Stimulated activated CD4-positive, alpha-beta T cell treated with anti-CD3 and anti-CD28 coated beads, Interleukin-15, amount 100 ng/mL, for 24 hours (primary cell): ENCODE measurements at regions not wholly inside any gene's neighbourhood (a gene's known extent, or its start where the extent isn't known, plus 50 kb on each side); places are given as distances from the start of the nearest gene placed in this dataset.
"Not testable (repeated sequence)": the region's sequence is repeated elsewhere in the genome, so short reads cannot be mapped to it uniquely, and the experiment has no call there.

Experiments
- DNase-seq: peaks from one replicate; pipeline ENCODE4 v3.0.0-alpha.2; 2020

GRCh38 chr10:28393956-28394568, 91.2 kb upstream of the MPP7 start:
- peak; percentile 74 for DNase-seq

GRCh38 chr10:28396331-28396730, 93.5 kb upstream of the MPP7 start:
- no peak for DNase-seq

GRCh38 chr10:28397229-28397628, 94.4 kb upstream of the MPP7 start:
- no peak for DNase-seq

- DNase-seq, result no peak
These were observed 97.3 kb upstream of the MPP7 start for GRCh38 chr10:28400176-28400575.

GRCh38 chr10:28400681-28401080, 97.8 kb upstream of the MPP7 start:
- no peak for DNase-seq

- DNase-seq, result not testable (repeated sequence)
These were observed 99.8 kb upstream of the MPP7 start for GRCh38 chr10:28402611-28403073.

GRCh38 chr10:28403090-28403489, 100.2 kb upstream of the MPP7 start:
- no peak for DNase-seq

- DNase-seq, result no peak
These were observed 105.4 kb upstream of the MPP7 start for GRCh38 chr10:28408237-28408777.

GRCh38 chr10:28410420-28411135, 107.7 kb upstream of the MPP7 start:
- no peak for DNase-seq

- DNase-seq, result no peak
These were observed 108.2 kb upstream of the MPP7 start for GRCh38 chr10:28411136-28411460.

- peak; percentile 41 for DNase-seq
These were observed 108.8 kb upstream of the MPP7 start for GRCh38 chr10:28411648-28412047.

GRCh38 chr10:28418069-28418468, 114.8 kb upstream of the WAC start:
- no peak for DNase-seq

GRCh38 chr10:28425422-28425821, 107.5 kb upstream of the WAC start:
- DNase-seq, result no peak

GRCh38 chr10:28426392-28427159, 106.3 kb upstream of the WAC start:
- DNase-seq, result no peak

GRCh38 chr10:28427376-28427775, 105.5 kb upstream of the WAC start:
- no peak for DNase-seq

GRCh38 chr10:28429045-28429444, 103.9 kb upstream of the WAC start:
- DNase-seq, result no peak

- no peak for DNase-seq
These were observed 103.2 kb upstream of the WAC start for GRCh38 chr10:28429573-28430216.

GRCh38 chr10:28431139-28431538, 101.8 kb upstream of the WAC start:
- DNase-seq, result no peak

GRCh38 chr10:28432210-28432676, 100.7 kb upstream of the WAC start:
- DNase-seq, result peak; percentile 22

GRCh38 chr10:28434063-28434462, 98.9 kb upstream of the WAC start:
- DNase-seq, result no peak

GRCh38 chr10:28442403-28442802, 90.5 kb upstream of the WAC start:
- no peak for DNase-seq

- no peak for DNase-seq
These were observed 88.9 kb upstream of the WAC start for GRCh38 chr10:28444031-28444430.

GRCh38 chr10:28445516-28445915, 87.4 kb upstream of the WAC start:
- no peak for DNase-seq
